ENCODE measurements at regions not wholly inside any gene's neighbourhood (a gene's known extent, or its start where the extent isn't known, plus 50 kb on each side); places are given as distances from the start of the nearest gene placed in this dataset.

DNA sequence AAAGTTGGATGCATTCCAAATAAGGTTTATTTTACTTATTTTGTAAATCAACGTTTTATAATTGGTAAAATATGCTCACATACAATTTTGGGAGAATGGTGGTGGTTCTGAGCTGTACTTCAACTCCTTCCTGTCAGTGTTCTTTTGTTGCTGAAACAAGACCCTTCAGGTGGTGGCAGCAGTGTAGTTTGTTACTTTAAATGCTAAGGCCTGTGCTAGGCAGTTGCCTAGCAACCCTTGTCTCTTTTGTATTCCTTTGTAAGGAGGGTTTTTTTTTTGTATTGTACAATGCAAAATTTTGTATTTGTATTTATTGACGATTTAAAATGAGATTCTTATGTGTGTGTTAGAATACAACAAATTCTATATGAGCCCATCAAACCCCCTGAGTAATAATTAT, 166.0 kb upstream of the FAM98A start:
- TF ChIP-seq, protein P1, sequence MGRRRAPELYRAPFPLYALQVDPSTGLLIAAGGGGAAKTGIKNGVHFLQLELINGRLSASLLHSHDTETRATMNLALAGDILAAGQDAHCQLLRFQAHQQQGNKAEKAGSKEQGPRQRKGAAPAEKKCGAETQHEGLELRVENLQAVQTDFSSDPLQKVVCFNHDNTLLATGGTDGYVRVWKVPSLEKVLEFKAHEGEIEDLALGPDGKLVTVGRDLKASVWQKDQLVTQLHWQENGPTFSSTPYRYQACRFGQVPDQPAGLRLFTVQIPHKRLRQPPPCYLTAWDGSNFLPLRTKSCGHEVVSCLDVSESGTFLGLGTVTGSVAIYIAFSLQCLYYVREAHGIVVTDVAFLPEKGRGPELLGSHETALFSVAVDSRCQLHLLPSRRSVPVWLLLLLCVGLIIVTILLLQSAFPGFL (CRISPR knock-in tag; IDR thresholded peaks at IDR 0.05; ENCODE audit: borderline replicate concordance): no peak
- no peak for TF ChIP-seq TCF7 (CRISPR knock-in tag; IDR thresholded peaks at IDR 0.05; ENCODE audit: low read depth)
- TF ChIP-seq, protein P2, sequence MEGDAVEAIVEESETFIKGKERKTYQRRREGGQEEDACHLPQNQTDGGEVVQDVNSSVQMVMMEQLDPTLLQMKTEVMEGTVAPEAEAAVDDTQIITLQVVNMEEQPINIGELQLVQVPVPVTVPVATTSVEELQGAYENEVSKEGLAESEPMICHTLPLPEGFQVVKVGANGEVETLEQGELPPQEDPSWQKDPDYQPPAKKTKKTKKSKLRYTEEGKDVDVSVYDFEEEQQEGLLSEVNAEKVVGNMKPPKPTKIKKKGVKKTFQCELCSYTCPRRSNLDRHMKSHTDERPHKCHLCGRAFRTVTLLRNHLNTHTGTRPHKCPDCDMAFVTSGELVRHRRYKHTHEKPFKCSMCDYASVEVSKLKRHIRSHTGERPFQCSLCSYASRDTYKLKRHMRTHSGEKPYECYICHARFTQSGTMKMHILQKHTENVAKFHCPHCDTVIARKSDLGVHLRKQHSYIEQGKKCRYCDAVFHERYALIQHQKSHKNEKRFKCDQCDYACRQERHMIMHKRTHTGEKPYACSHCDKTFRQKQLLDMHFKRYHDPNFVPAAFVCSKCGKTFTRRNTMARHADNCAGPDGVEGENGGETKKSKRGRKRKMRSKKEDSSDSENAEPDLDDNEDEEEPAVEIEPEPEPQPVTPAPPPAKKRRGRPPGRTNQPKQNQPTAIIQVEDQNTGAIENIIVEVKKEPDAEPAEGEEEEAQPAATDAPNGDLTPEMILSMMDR (IDR thresholded peaks at IDR 0.05): no peak
- TF ChIP-seq, protein P3, sequence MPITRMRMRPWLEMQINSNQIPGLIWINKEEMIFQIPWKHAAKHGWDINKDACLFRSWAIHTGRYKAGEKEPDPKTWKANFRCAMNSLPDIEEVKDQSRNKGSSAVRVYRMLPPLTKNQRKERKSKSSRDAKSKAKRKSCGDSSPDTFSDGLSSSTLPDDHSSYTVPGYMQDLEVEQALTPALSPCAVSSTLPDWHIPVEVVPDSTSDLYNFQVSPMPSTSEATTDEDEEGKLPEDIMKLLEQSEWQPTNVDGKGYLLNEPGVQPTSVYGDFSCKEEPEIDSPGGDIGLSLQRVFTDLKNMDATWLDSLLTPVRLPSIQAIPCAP (CRISPR knock-in tag; IDR thresholded peaks at IDR 0.05): no peak
- TF ChIP-seq, protein P4, sequence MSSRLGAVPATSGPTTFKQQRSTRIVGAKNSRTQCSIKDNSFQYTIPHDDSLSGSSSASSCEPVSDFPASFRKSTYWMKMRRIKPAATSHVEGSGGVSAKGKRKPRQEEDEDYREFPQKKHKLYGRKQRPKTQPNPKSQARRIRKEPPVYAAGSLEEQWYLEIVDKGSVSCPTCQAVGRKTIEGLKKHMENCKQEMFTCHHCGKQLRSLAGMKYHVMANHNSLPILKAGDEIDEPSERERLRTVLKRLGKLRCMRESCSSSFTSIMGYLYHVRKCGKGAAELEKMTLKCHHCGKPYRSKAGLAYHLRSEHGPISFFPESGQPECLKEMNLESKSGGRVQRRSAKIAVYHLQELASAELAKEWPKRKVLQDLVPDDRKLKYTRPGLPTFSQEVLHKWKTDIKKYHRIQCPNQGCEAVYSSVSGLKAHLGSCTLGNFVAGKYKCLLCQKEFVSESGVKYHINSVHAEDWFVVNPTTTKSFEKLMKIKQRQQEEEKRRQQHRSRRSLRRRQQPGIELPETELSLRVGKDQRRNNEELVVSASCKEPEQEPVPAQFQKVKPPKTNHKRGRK (CRISPR knock-in tag; IDR thresholded peaks at IDR 0.05; ENCODE audit: borderline replicate concordance): no peak

Measured in WTC11 (cell line).